NCI-H774 (cell line): ENCODE measurements at regions not wholly inside any gene's neighbourhood (a gene's known extent, or its start where the extent isn't known, plus 50 kb on each side); places are given as distances from the start of the nearest gene placed in this dataset.

ENCODE experiments used
- DNase-seq: peaks from one replicate; lab custom pipeline; 2025; lab: John Stamatoyannopoulos, UW

- DNase-seq, result no peak
Observed at GRCh38 chr9:82153032-82153431, 164.5 kb downstream of the SPATA31D1 start.

- no peak for DNase-seq
Observed at GRCh38 chr9:82154573-82154972, 166.0 kb downstream of the SPATA31D1 start.

DNA sequence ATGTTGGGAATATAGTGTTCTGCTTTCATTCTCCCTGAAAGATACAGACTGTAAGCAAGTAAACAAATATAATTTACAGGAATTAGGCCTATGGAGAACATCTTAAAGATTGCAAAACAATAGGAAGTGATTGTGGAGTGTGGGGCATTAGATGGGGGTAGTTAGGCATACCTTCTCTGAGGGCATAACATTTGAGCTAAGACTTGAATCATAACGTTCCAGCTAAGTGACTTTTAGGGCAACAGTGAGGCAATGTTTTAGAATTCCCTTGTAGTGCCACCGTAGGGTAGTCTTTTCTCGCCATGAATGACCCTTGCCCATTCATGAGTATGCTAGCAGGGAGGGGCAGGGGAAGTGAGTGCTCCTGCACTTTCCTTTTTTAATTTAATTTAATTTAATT lies 173.3 kb downstream of the SPATA31D1 start:
- no peak for DNase-seq

- DNase-seq, result no peak
Observed at GRCh38 chr9:82164159-82164558, 175.6 kb downstream of the SPATA31D1 start.

DNA sequence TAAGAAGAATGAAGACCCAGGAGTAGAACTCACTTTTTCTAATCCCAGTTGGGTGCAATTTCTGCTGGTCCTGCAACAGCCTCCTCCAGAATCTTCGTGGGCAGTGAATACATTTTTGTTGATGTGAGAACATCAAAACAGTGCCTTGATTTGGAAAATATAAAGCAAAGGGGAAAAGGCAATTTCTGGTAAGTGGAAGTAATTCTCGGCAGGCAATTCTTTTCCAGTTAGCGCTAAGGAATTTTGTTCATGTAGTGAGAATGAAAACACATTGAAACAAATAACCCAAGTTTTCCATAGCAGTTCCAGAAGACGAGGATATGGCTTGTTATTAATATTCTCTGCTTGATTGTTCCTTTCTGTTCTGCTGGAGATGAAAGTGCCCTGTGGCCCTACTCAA lies 178.7 kb downstream of the SPATA31D1 start:
- DNase-seq, result no peak

DNA sequence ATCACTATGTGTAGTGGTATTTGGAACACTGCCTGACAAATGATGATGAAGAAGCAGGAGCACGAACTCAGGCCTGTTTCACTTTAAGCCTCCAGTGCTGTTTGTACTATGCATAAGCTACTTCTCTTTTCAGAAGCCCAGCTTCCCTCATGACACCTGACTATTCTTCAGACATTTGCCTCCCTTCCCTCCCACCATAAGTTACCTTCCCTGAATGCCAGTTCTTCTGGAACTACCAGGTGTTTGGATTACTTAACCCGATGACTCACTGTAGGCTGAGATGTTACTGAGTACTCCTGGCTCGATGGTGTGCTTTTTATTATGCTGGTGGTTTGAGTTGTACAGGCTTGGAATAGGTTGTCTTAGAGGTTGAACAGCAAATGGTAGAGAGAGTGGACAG lies 180.0 kb downstream of the SPATA31D1 start:
- DNase-seq, result no peak

GRCh38 chr9:82170866-82171265 lies 182.3 kb downstream of the SPATA31D1 start:
- DNase-seq, result no peak

DNA sequence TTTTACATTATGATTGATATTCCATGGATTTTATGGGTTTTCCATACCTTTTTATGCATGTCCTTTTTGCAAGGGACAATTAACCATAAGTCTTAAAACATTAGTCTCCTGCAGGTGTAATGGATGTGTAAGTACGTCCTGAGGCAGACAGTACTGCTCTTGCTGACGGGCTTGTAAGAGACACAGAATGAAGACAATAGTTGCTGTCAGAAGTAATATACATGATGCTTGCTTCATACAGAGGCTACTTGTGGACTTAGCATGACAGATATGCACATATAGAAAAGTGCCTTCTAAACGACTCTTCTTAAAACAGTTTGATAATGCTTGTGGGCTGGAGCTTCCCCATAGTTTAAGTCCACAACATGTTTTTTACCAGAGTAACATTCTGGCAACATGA lies 182.7 kb downstream of the SPATA31D1 start:
- no peak for DNase-seq

GRCh38 chr9:82180711-82181110 lies 192.1 kb downstream of the SPATA31D1 start:
- no peak for DNase-seq

DNA sequence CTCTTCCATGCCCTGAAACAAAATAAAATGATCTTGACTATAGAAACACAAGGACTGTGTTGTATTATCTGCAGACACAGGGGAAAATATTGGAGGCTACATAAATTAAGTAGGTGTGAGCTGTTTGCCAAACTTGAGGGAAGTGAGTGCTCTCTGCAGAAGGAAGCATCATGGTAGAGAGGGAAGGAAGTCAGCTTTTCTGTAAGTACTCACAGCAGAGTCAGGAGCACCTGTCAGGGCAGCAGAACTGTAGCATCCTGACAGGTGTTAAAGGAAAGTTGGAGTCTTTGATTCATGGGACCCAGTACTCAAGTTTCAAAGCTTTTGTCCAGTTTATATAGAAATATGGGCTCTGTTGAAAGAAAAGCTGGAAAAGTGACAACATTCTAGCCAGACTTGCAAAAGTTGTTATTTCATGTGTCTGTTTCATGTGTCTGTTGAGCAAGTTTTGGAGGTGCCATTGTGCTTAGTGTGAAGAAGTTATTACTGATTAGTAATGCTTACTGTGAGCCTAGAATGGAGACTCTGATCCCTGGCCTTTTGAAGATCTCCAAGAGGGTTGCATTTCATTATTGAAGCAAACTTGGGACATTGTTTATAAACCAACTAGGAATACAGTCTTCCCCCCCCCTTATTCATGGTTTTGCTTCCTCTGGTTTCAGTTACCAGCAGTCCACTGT lies 194.7 kb downstream of the SPATA31D1 start:
- no peak for DNase-seq

DNA sequence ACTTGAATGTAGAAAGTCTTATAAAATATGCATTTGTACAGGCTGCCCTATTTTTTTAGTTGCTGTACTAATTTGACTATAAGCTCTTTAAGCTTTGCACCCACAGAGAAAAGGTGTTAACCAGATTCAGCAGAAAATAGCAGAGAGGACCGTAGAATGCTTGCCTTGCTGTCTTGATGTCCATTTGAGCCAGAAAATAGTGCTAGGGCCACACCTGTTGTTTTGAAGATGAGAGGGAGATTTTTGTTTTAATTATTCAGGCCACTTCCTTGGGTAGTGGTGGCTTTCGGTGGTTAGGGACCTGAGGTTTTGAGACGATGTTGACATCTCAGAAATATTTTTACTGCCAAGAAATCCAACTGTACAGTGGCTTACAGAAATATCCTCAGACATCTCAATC lies 196.0 kb downstream of the SPATA31D1 start:
- DNase-seq, result no peak

GRCh38 chr9:82188817-82189216 lies 200.2 kb downstream of the SPATA31D1 start:
- DNase-seq, result no peak

GRCh38 chr9:82191082-82191770 lies 202.7 kb downstream of the SPATA31D1 start:
- no peak for DNase-seq

DNA sequence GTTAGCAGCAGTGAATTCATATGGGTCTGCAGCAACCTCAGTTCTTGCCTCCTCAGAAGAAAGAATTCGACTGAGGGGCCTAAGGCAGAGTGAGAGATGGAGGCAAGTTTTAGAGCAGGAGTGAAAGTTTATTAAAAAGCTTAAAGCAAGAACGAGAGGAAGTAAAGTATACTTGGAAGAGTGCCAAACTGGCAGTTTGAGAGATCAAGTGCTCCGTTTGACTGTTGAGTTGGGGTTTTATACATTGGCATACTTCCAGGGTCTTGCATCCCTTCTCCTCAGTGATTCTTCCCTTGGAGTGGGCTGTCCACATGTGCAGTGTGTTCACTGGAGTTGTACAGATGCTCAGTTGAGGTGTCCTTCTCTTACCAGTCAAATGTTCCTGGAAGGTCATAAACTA lies 203.6 kb downstream of the SPATA31D1 start:
- DNase-seq, result no peak

DNA sequence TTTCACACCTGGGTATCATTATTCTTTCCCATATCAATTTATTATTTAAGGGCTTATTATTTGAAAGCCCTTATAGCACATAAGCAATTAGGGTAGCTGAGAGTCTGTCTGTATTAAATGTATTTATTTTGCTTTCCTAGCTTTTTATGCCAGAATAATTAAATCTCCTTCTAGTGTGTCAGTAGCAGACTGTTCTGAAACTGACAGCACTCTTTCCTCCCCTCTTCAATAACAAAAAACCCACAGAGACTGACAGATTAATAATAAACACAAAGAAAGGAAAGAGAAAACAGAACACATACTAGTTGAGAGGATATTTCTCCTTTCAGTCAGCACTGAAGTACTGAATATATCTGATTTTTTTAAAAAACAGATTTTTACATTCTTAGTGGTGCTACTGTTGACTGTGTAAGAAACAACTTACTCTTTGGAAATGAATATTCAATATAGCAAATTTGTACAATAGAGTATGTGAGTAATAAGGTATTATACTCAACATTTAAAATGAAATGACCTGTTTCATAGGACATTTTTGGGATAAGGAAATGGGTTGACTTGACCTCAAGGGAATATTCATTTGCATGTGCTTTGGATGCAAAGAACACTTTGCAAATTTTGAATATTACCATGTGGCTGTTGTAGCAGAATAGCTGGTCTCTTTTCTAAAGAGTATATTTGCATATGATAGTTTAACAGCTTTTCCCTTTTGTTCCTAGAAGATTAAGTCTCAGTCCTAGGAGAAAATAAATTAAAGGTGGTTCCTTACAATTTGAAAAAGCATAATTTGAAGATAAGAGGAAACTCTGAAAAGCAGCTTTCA lies 208.3 kb downstream of the SPATA31D1 start:
- DNase-seq, result no peak

- DNase-seq, result no peak
Observed at GRCh38 chr9:82201196-82201595, 212.6 kb downstream of the SPATA31D1 start.

DNA sequence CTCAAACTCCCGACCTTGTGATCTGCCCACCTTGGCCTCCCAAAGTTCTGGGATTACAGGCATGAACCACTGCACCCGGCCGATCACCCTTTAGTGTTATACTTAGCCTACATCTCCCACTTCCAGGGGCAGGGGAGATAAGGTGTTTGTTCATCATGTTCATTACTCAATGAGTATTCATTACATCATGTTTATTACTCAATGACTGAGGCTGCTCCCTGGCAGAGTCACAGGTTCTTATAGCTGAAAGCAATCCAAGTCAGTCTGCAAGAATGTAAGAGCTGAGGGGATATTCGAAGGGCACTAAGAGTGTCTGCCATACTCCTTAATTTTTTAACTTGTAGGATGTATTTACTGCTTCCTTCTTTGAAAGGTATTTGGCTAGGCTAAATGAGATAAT lies 214.2 kb downstream of the SPATA31D1 start:
- no peak for DNase-seq

DNA sequence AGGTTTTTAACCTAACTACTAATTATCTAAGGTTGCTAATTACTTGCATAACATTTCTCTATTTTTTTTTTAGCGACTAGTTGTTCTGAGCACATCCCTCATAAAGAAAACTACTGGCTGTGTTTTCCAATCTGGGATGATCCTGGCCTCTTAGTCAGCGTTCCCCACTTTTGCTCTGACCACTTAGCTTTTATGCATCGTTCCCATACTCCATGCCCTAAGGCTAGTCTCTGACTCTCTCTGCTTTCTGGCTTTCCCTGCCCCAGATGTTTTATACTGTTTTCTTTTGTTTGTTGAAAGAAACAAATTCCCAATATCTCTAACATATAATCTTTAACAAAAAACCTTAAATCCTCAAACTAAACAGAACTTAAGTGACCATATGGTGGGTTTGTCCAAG lies 217.9 kb downstream of the SPATA31D1 start:
- no peak for DNase-seq

DNA sequence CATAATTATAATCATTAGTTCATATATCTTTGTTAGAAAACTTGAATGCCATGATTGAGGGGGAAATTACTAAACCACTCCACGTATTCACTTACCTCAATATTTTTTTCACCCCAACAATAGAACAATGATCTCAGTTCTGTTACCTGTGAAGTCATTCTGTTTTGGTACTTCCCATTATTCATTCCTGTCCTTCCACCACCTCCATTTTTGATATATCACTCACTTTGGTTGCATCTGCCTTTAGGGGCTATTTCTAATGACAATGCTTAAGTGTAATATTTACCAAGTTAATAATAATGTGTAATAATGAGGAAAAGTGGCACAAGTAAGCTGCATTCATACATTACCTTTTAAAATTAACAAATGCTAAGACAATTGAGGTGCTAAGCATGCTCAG lies 218.4 kb downstream of the SPATA31D1 start:
- DNase-seq, result no peak

DNA sequence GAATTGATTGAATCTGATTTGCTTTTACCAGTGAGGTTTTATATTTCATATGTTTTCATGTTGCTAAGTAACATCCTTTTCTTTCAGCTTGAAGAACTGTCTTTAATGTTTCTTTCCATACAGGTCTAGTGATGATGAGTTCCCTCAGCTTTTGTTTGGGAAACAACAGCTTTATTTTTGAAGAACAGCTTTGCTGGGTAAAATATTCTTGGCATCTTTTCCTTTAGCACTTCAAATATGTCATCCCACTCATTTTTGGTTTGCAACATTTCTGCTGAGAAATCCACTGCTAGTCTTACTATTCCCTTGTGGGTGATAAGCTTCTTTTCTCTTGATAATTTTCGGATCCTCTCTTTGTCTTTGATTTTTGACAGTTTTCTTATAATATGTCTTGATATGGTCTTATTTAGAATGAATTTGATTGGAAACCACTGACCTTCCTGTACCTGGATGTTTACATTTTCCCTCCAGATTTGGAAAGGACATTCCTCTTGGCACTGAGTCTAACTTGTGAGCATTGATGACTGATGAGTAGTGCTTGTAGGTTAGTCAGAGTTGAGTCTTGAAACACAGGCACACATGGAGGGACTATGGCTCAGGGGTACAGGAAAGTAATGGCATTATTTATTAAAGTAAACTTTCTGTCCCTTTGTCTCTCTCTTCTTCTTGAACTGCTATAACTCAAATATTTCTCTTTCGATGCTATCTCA lies 220.3 kb downstream of the SPATA31D1 start:
- DNase-seq, result no peak

- no peak for DNase-seq
Observed at GRCh38 chr9:82209797-82210470, 221.4 kb downstream of the SPATA31D1 start.

- no peak for DNase-seq
Observed at GRCh38 chr9:82212885-82213284, 224.3 kb downstream of the SPATA31D1 start.
